ENCODE measurements at regions not wholly inside any gene's neighbourhood (a gene's known extent, or its start where the extent isn't known, plus 50 kb on each side); places are given as distances from the start of the nearest gene placed in this dataset.

GRCh38 chr21:17440969-17441368, 71.9 kb upstream of the CXADR start:
- DNase-seq (ENCODE audit: low read depth in 2 of 2): no peak

GRCh38 chr21:17441370-17441769, 71.5 kb upstream of the CXADR start:
- no peak for DNase-seq (ENCODE audit: low read depth in 2 of 2)

DNA sequence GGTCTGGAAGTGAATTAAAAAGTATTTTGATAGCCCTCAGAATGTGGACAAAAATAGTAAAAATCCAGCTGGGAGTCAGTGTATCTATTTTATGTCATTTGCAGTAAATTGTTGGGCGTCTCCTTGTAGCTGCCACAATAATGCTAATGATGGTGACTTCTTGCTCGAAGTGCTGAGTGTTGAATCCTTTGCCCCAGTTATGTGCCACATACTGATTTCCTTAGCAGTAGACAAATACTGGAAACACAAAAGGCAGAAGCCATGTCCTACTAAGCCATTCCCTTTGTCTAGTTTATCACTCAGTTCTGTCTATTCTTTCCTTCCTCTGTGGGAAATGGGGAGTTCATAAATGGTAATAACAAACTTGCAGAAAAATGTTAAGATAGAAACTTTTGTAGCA, 70.7 kb upstream of the CXADR start:
- no peak for DNase-seq (ENCODE audit: low read depth in 2 of 2)

DNA sequence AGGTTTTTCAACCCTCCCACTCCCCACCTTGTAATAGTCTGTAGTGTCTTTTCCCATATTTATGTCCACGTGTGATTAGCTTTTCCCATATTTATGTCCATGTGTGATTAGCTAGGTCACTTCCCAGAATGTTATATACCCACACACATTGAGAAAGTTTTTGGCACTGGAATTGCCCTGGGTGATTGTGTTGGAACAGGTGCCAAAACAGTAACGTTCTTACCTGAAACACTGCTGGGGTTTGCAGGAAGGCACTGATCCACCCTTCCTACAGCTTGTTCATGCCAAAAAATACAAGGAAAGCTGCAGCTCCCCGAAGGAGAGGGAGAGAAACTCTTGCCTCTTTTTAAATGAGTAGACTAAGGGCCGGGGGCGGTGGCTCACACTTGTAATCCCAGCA, 68.0 kb upstream of the CXADR start:
- DNase-seq (ENCODE audit: low read depth in 2 of 2): no peak

- DNase-seq (ENCODE audit: low read depth in 2 of 2): no peak
Measured at GRCh38 chr21:17446737-17447136, 66.1 kb upstream of the CXADR start.

DNA sequence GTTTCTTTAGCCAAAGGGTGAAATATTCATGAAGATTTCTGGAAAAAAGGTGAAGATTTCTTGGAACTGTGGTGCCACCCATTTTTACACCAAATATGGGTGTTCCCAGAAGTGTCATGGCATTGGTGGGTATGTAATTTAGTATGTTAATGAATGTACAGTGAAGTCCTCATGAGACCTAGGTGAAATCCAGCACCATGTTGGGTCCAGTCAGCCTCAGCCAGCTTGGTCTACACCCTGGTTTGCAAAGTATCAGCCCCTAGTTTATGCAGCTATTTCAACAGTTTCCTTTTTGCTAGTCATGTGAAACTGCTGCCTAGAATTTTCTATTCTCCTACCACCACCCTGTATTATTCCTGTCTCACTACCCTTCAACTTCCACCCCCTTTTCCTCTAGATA, 63.1 kb upstream of the CXADR start:
- no peak for DNase-seq (ENCODE audit: low read depth in 2 of 2)

DNA sequence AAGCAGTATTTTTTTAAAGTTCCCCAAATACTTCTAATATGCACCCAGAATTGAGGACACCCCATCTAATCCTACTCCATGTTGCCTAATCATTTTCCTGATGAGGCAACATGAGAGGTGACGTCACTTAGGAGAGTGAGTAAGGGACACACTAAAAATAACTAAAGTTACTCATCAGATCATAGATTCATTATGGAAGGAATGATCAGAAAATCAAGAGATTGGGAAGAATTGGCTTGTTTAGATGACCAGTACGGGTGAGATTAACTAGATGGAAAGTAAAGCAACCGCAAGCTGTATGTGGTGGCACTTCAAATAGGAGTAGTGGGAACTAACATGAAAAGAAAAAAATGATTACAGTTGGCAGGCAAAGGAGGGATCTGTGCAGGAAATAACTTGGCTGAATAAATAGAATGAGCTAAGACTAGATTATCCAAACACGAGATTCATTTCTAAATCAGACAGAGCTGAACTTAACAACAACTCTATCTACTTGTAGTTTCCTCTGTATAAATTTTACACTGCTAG, 61.4 kb upstream of the CXADR start:
- no peak for DNase-seq (ENCODE audit: low read depth in 2 of 2)

GRCh38 chr21:17454315-17455027, 58.4 kb upstream of the CXADR start:
- DNase-seq (ENCODE audit: low read depth in 2 of 2): peak; percentile 88 to 92

GRCh38 chr21:17455028-17455353, 57.9 kb upstream of the CXADR start:
- no peak for DNase-seq (ENCODE audit: low read depth in 2 of 2)

GRCh38 chr21:17455451-17455850, 57.4 kb upstream of the CXADR start:
- DNase-seq (ENCODE audit: low read depth in 2 of 2): no peak

DNA sequence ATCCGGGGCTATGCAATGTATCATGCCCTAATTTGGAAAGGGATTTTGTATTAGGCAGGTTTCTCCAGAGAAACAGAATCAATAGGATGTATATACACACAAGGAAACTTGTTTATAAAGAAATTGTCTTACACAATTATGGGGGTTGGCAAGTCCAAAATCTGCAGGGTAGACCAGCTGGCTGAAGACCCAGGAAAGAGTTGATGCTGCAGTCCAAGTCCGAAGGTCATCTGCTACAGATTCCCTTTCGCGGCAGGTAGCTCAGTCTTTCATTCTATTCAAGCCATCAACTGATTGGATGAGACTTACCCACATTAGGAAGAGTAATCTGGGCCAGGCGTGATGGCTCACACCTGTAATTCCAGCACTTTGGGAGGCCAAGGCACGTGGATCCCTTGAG, 54.6 kb upstream of the CXADR start:
- no peak for DNase-seq (ENCODE audit: low read depth in 2 of 2)

DNA sequence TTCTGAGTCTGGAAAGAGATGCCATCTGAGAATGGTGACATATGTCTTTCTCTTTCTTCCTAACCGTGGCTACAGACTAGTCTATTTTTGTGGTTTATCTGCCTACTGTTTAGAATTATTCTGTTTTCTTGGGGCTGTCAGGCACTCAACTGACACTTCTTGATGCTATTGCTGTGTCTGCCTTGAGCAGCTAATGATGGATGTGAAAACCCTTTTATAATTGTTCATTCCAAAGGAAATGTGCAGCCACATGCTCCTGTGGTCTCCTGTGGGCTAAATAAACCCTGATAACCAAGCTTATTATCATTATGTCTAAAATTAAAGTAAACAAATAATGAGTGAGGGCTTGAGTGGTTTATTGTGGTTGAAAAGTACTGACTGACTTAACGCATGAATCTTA, 52.7 kb upstream of the CXADR start:
- no peak for DNase-seq (ENCODE audit: low read depth in 2 of 2)

DNA sequence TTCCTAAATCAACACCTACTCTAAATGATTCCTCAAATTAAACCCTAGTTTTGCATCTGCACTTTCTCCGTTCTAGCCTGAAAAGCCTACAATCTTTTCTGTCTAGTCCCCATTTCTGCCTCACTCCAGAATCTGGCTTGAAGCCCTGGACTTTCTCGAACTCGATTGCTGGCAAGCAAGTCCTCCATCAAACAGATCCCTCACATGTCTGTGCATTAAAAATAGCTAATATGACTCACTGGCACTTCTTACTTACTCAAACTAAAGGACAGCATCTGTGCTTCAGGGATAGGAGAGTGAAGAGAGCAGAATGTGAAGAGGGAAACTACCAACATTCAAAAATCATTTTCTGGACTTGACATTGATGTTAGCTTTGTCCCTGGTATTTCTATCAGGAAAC, 51.8 kb upstream of the CXADR start:
- DNase-seq (ENCODE audit: low read depth in 2 of 2): peak; percentile 73 to 78

GRCh38 chr21:17461582-17461981, 51.3 kb upstream of the CXADR start:
- no peak for DNase-seq (ENCODE audit: low read depth in 2 of 2)

DNA sequence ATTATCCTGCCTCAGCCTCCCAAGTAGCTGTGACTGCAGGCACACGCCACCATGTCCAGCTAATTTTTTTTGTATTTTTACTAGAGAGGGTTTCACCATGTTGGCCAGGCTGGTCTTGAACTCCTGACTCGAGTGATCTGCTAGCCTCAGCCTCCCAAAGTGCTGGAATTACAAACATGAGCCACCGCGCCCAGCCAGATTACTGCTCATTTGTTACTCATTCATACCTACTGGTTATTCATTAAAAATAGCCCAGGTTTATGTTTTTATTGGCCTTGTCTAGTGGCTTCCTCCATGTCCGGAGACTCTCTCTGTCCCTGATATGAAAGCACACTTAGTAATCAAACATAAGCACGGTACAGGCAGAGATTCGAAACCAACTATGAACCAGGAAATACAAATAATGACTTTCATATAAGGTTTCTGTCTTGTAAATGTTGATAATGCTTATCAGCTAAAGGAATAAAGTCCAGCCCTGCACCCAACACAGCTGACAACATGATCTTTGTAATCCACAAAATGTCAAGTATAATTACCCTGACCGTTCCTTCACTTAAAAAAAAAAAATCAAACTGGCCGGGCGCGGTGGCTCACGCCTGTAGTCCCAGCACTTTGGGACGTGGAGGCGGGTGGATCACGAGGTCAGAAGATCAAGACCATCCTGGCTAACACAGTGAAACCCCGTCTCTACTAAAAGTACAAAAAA, 50.4 kb upstream of the CXADR start:
- DNase-seq (ENCODE audit: low read depth in 2 of 2): no peak

Data from fibroblast of skin of left biceps (primary cell).